Choroid plexus epithelial cell (primary cell): ENCODE measurements at regions not wholly inside any gene's neighbourhood (a gene's known extent, or its start where the extent isn't known, plus 50 kb on each side); places are given as distances from the start of the nearest gene placed in this dataset.

Source experiments
- DNase-seq: peaks from one replicate; pipeline ENCODE4 v3.0.0-alpha.2; 2010; ENCODE audit warnings: low read depth
- H3K4me3 ChIP-seq: 2 replicates; pipeline ENCODE4 v1.5.1; 2011; ENCODE audit warnings: low read depth, mild to moderate bottlenecking, control low read depth, low read length, moderate library complexity
- TF ChIP-seq, protein P1 (sequence below): conservative IDR thresholded peaks from 2 replicates; pipeline ENCODE4 v1.5.1; 2011; ENCODE audit warnings: low read depth, mild to moderate bottlenecking, control low read depth, inconsistent platforms, low read length, moderate library complexity

DNA sequence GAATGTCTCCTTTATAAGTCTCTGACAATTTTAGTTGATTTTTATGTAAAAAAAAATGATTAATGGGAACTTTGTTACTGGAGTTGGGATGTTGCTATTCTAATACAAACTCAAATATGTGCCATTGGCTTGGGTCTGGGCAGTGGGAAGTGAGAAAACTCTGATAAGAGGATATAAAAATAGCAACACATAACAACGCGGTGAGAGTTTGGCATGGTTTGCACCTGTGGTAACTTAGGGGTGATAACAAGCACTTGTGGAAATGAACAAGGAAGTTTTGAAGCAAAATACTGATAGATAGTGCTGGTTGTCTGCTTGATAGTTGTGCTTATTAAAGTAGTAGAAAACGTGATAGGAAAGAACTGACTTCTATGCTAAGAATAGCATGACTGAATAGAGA lies 743.3 kb upstream of the AGA start:
- TF ChIP-seq, protein P1, sequence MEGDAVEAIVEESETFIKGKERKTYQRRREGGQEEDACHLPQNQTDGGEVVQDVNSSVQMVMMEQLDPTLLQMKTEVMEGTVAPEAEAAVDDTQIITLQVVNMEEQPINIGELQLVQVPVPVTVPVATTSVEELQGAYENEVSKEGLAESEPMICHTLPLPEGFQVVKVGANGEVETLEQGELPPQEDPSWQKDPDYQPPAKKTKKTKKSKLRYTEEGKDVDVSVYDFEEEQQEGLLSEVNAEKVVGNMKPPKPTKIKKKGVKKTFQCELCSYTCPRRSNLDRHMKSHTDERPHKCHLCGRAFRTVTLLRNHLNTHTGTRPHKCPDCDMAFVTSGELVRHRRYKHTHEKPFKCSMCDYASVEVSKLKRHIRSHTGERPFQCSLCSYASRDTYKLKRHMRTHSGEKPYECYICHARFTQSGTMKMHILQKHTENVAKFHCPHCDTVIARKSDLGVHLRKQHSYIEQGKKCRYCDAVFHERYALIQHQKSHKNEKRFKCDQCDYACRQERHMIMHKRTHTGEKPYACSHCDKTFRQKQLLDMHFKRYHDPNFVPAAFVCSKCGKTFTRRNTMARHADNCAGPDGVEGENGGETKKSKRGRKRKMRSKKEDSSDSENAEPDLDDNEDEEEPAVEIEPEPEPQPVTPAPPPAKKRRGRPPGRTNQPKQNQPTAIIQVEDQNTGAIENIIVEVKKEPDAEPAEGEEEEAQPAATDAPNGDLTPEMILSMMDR, result no peak
- no peak for DNase-seq
- no peak overlapping the region for H3K4me3 ChIP-seq

DNA sequence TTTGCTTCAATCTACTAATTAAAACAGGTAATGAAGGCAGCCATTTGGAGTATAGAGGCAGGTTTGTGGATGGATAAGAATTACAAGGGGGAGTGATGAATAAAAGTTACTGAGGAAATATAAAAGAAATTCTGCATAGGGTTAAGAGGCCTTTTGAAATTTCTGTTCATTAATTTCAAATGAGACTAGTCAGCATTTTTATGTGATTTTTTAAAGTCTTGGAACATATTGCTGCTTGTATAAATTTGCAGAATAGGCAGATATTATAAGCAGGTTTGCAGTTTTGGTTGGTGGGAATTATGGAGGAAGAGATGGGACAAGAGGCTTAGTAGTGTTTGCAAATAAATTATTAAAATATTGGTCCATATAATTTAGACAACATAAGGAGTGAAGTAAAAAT lies 750.4 kb upstream of the AGA start:
- TF ChIP-seq, protein P1, result no peak
- H3K4me3 ChIP-seq, result no peak overlapping the region
- DNase-seq, result no peak

DNA sequence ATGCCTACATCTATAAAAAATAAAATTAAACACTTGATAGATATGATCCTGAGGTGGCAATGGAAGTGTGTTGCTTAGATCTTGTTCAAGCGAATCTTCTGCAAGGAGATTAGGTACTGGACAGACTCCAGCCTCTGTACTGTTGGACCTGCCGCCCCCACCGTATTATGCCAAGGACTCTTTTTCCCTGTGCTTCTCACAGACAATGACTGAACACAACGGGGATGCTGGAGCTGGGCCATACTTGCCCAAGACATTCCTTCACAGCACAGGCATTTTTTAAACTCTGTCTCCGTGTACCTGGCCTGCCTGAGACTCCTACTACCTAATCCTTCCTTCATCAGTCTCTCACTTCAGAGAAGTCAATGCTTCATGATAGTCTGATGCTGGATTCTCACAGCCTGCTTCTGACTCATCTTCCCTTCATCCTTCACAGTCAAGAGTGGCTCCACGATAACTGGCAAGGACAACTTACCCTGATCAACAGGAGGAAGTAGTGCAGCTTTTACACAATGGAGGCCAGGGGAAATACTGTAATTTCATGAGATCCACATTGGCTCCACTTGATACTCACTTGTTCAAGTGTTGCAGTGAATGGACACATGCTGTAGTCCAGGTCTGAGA lies 754.6 kb upstream of the AGA start:
- TF ChIP-seq, protein P1, result no peak
- peak; percentile 0 for DNase-seq
- H3K4me3 ChIP-seq, result no peak overlapping the region

DNA sequence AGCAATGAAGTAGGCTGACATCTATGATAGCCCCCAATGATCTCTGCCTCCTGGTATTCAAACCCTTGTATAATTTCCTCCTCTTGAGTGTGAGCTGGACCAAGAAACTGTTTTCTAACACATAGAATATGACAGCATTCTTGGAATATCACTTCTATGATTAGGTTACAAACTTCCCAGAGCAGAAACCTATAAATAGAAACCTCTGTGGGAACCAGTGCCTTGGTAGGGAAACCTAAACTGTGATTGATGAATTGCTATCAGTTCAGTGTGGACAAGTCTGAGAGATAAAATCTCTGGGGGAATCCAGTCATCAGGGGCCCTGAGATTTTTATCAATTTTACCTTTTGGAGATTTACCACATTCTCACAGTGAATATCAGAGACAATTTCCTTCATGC lies 756.5 kb upstream of the AGA start:
- no peak overlapping the region for H3K4me3 ChIP-seq

DNA sequence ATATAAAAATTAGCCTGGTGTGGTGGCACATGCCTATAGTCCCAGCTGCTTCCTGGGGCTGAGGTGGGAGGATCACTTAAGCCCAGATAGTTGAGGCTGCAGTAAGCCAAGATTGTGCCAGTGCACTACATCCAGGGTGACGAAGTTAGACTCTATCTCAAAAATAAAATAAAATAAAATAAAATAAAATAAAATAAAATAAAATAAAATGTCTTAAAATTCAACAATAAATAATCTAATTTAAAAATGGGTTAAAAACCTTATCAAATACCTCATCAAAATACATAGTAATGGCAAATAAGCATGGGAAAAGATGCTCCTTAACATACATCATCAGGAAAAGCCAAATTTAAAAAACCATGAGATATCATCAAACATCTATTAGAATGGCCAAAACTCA lies 760.2 kb upstream of the AGA start:
- no peak for DNase-seq
- H3K4me3 ChIP-seq, result no peak overlapping the region
- TF ChIP-seq, protein P1, result no peak

More for the DNA sequence above, 756.5 kb upstream of the AGA start:
- TF ChIP-seq, protein P1, result no peak
- peak; percentile 0 for DNase-seq

DNA sequence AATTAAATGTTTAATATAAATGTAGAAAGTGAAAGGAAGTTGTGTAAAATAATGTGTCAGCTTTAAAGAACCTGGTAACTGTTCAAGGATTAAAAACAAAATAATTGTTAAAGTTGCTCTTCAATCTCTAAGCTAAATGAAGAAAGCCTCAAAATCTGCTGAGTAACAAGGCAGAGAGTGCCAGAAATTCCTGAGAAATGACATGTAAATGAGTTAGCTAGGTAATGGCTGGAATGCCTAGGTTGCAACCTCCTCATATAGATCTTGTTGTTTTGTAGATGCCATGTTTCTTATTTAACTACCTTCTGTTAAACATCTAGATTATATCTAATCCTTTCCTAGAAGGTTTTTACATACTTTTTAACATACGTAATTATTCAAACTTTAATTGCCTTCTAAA lies 763.6 kb upstream of the AGA start:
- no peak for DNase-seq
- TF ChIP-seq, protein P1, result no peak
- no peak overlapping the region for H3K4me3 ChIP-seq

DNA sequence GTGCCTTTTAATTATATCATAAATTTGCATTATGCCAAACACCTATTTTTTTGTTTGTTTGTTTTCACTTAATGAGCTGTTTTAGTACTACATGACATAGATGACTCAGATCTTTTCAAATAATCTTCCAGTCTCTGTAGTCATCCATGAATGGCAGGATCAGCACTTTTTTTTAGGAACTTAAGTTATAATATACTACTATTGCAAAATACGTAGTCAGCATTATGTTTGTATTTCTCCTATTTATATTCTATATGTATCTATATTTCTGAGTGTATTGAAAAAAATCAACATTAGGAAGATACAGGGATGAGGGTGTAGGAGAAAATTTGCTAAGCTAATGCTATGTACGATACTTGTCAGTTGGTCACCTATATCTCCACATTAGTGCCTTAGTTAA lies 773.1 kb upstream of the AGA start:
- TF ChIP-seq, protein P1, result no peak
- DNase-seq, result no peak
- no peak overlapping the region for H3K4me3 ChIP-seq
